ENCODE measurements at regions not wholly inside any gene's neighbourhood (a gene's known extent, or its start where the extent isn't known, plus 50 kb on each side); places are given as distances from the start of the nearest gene placed in this dataset.

DNA sequence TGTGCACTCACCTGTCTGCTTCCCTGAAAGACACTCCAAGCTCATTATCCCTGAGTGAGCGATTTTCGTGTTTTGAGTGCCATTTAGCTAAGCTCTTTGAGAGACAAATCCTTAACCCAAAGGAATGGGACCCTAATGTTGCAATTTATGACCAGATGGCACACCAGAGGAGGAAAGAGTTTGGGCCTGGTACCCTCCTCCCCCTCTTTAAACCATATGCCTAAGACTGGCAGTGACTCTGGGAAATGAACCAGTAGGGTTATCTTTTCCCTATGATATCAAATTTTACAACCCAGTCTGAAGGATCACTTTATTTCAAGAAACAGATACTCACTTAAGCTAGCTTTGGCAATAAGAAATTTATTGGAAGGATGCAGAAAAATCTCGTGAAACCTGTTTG, 550.4 kb downstream of the TOX3 start:
- H3K4me3 ChIP-seq (ENCODE audit: low read depth, low read length) = no peak overlapping the region
- ChIA-PET POLR2A (no interaction called here), CTCF (interaction anchor here (1.2 to 1.7 kb wide), 3 partner anchors 14 to 27 kb away, joined by 3 to 5 read pairs (median 3); no protein-coding TSS in a partner anchor)
- TF ChIP-seq, protein P1, sequence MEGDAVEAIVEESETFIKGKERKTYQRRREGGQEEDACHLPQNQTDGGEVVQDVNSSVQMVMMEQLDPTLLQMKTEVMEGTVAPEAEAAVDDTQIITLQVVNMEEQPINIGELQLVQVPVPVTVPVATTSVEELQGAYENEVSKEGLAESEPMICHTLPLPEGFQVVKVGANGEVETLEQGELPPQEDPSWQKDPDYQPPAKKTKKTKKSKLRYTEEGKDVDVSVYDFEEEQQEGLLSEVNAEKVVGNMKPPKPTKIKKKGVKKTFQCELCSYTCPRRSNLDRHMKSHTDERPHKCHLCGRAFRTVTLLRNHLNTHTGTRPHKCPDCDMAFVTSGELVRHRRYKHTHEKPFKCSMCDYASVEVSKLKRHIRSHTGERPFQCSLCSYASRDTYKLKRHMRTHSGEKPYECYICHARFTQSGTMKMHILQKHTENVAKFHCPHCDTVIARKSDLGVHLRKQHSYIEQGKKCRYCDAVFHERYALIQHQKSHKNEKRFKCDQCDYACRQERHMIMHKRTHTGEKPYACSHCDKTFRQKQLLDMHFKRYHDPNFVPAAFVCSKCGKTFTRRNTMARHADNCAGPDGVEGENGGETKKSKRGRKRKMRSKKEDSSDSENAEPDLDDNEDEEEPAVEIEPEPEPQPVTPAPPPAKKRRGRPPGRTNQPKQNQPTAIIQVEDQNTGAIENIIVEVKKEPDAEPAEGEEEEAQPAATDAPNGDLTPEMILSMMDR (IDR thresholded peaks at IDR 0.05; ENCODE audit: insufficient read depth, low read depth, low read length) = no peak
- DNase-seq (ENCODE audit: low read depth) = no peak
- no peaks in the 10 kb centered on the region for H3K27me3 ChIP-seq (ENCODE audit: control insufficient read depth, insufficient read depth, low read length)
- no peaks in the 10 kb centered on the region for H3K36me3 ChIP-seq (ENCODE audit: control insufficient read depth, insufficient read depth, low read length)

DNA sequence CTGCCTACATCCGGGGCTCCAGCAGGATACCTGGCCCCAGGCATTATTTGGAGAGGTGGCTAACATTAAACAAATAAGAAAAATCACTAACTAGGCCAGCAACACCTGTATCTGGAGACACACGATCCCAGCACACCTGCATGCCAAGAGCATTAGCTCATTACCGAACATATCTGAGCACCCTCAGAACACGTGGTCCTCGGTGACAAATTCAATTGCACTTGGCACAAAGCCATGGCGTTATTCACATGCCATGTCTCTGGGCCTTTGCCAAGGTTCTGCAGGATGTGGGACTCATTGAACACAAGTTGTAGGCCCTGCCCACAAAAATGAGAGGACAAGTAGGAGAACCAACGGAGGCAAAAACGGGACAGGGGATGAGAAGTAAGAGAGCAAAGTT, 552.3 kb downstream of the TOX3 start:
- H3K36me3 ChIP-seq (ENCODE audit: control insufficient read depth, insufficient read depth, low read length) = no peaks in the 10 kb centered on the region
- no peak for DNase-seq (ENCODE audit: low read depth)
- H3K27me3 ChIP-seq (ENCODE audit: control insufficient read depth, insufficient read depth, low read length) = no peaks in the 10 kb centered on the region
- ChIA-PET CTCF (no interaction called here), POLR2A (no interaction called here)
- TF ChIP-seq, protein P1 (IDR thresholded peaks at IDR 0.05; ENCODE audit: insufficient read depth, low read depth, low read length) = no peak
- H3K4me3 ChIP-seq (ENCODE audit: low read depth, low read length) = no peak overlapping the region

DNA sequence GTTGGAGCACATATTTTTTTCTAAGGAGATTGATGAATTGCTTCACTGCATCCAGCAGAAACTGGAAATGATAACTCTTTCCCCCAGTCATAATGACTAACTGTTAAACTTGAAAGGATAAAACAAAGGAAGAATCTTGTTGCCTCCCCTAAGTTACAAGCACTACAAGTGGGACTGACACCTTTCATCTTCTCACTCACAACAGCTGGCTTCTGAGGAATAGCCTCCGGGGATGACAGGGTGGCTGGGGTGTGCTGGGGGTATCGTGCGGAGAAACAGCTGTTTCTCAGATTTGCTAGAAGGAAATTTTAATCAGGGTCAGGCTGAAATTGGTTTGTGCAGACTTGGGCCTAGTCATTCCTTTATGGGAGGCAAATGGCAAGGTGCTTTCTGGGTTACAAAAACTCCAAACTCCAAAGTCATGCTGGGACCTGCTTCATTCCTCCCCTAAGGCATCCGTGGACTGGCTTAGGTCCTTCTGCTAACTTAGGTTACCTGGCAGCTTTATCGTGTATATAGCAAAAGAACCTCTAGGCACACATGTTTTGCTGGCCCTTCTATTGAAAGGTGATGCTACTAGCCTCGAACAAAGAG, 557.2 kb downstream of the TOX3 start:
- no peak overlapping the region for H3K4me3 ChIP-seq (ENCODE audit: low read depth, low read length)
- POLR2A ChIA-PET = no interaction called here
- CTCF ChIA-PET = interaction anchor here (1.5 kb wide), 1 partner anchor 170 kb away, joined by 5 read pairs; no protein-coding TSS in a partner anchor
- H3K36me3 ChIP-seq (ENCODE audit: control insufficient read depth, insufficient read depth, low read length) = no peaks in the 10 kb centered on the region
- TF ChIP-seq, protein P1 (IDR thresholded peaks at IDR 0.05; ENCODE audit: insufficient read depth, low read depth, low read length) = no peak
- DNase-seq (ENCODE audit: low read depth) = no peak
- no peaks in the 10 kb centered on the region for H3K27me3 ChIP-seq (ENCODE audit: control insufficient read depth, insufficient read depth, low read length)

DNA sequence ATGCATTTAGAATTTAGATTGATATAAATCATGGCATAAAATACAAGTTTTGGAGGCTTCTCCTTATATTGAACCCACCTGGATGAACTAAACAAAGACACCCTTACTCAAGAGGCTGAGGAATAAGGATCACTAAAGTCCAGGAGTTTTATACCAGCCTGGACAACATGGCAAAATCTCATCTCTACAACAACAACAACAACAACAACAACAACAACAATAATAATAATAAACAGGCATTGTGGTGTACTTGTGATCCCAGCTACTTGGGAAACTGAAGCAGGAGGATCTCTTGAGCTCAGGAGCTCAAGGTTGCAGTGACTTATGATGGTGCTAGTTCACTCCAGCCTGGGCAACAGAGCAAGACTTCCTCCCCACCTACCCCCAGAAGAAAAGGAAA, 558.0 kb downstream of the TOX3 start:
- Histone ChIP-seq H3K36me3 (ENCODE audit: control insufficient read depth, insufficient read depth, low read length) (no peaks in the 10 kb centered on the region), H3K4me3 (ENCODE audit: low read depth, low read length) (no peak overlapping the region), H3K27me3 (ENCODE audit: control insufficient read depth, insufficient read depth, low read length) (no peaks in the 10 kb centered on the region)
- TF ChIP-seq, protein P1 (IDR thresholded peaks at IDR 0.05; ENCODE audit: insufficient read depth, low read depth, low read length) = no peak
- POLR2A ChIA-PET = no interaction called here
- no peak for DNase-seq (ENCODE audit: low read depth)
- CTCF ChIA-PET = interaction anchor here (1.5 kb wide), 1 partner anchor 170 kb away, joined by 5 read pairs; no protein-coding TSS in a partner anchor

DNA sequence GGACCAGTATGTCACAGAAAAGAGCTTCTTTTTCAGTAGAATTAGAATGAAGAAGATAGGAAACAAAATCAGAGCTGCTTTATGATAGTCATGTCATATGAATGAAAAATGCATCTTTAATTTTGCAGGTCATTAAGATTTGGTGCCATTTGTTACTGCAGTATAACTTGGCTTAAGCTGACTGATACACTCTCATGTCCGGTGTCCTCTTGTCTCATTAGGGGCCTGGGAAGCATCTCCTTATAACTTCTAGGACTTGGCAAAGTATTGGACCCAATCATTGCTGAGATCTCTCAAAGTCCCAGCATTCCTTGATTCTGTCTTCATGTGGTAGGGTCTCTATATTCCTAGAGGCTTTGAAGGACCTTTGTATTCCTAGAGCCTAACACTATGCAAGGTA, 559.4 kb downstream of the TOX3 start:
- TF ChIP-seq, protein P1 (IDR thresholded peaks at IDR 0.05; ENCODE audit: insufficient read depth, low read depth, low read length) = no peak
- ChIA-PET CTCF (interaction anchor here (2.1 kb wide), 1 partner anchor 169 kb away, joined by 13 read pairs; no protein-coding TSS in a partner anchor), POLR2A (no interaction called here)
- Histone ChIP-seq H3K4me3 (ENCODE audit: low read depth, low read length) (no peak overlapping the region), H3K36me3 (ENCODE audit: control insufficient read depth, insufficient read depth, low read length) (no peaks in the 10 kb centered on the region), H3K27me3 (ENCODE audit: control insufficient read depth, insufficient read depth, low read length) (no peaks in the 10 kb centered on the region)
- DNase-seq (ENCODE audit: low read depth) = no peak

All from BJ (cell line).